ENCODE measurements at regions not wholly inside any gene's neighbourhood (a gene's known extent, or its start where the extent isn't known, plus 50 kb on each side); places are given as distances from the start of the nearest gene placed in this dataset.
"Not testable (repeated sequence)": the region's sequence is repeated elsewhere in the genome, so short reads cannot be mapped to it uniquely, and the experiment has no call there.

GRCh38 chr4:114252499-114252898 is 273.1 kb upstream of the ARSJ start:
- no peaks in the 10 kb centered on the region for H3K4me1 Mint-ChIP-seq (ENCODE audit: low read depth)
- no peaks in the 10 kb centered on the region for H3K9me3 ChIP-seq (ENCODE audit: control insufficient read depth in 1 of 2, insufficient read depth in 1 of 2, low read length in 2 of 2)
- no peak overlapping the region for H3K4me3 ChIP-seq (ENCODE audit: low read length)
- H3K27me3 ChIP-seq (ENCODE audit: control insufficient read depth in 1 of 2, insufficient read depth in 2 of 2, low read length in 2 of 2), result peaks cover 0 to 6% of the 10 kb centered on the region in 2 experiments
- H3K27me3 Mint-ChIP-seq, result peaks cover 11% of the 10 kb centered on the region
- ATAC-seq (ENCODE audit: poor library complexity) (no peak), DNase-seq (no peak)
- no peaks in the 10 kb centered on the region for H3K36me3 Mint-ChIP-seq (ENCODE audit: low read depth)
- H3K4me1 ChIP-seq (ENCODE audit: insufficient read depth, low read length), result no peaks in the 10 kb centered on the region
- H3K9me3 Mint-ChIP-seq, result peaks cover 18% of the 10 kb centered on the region
- ChIA-PET POLR2A (no interaction called here), CTCF (no interaction called here)
- no peak overlapping the region for H3K27ac ChIP-seq (ENCODE audit: low read depth in 1 of 2, low read length in 2 of 2)
- no peak overlapping the region for H3K4me3 Mint-ChIP-seq
- intact Hi-C loops (cut with DNase I, micrococcal nuclease), result no loop called here
- TF ChIP-seq CTCF (IDR thresholded peaks at IDR 0.05), result no peak
- H3K36me3 ChIP-seq (ENCODE audit: insufficient read depth, low read length), result no peaks in the 10 kb centered on the region
- H3K27ac Mint-ChIP-seq, result no peak overlapping the region

DNA sequence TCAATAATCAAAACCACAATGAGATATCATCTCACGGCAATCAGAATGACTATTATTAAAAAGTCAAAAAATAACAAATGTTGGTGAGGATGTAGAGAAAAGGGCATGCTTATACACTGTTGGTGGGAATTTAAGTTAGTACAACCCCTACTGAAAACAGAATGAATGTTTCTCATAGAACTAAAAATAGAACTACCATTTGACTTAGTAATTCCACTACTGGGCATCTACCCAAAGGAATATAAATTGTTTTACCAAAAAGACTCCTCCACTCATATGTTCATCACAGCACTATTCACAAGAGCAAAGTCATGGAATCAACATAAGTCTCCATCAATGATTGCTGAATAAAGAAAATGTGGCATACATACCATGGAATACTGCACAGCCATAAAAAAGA is 278.1 kb upstream of the ARSJ start:
- TF ChIP-seq CTCF (IDR thresholded peaks at IDR 0.05), result no peak
- intact Hi-C loops (cut with DNase I, micrococcal nuclease), result no loop called here
- no peaks in the 10 kb centered on the region for H3K36me3 Mint-ChIP-seq (ENCODE audit: low read depth)
- Histone ChIP-seq H3K4me3 (ENCODE audit: low read length) (no peak overlapping the region), H3K4me1 (ENCODE audit: insufficient read depth, low read length) (no peaks in the 10 kb centered on the region), H3K36me3 (ENCODE audit: insufficient read depth, low read length) (no peaks in the 10 kb centered on the region), H3K9me3 (ENCODE audit: control insufficient read depth in 1 of 2, insufficient read depth in 1 of 2, low read length in 2 of 2) (no peaks in the 10 kb centered on the region), H3K27me3 (ENCODE audit: control insufficient read depth in 1 of 2, insufficient read depth in 2 of 2, low read length in 2 of 2) (no peaks in the 10 kb centered on the region), H3K27ac (ENCODE audit: low read depth in 1 of 2, low read length in 2 of 2) (no peak overlapping the region)
- DNase-seq, result no peak
- ChIA-PET POLR2A (interaction anchor here (0.6 kb wide), 1 partner anchor 111 kb away, joined by 4 read pairs; no protein-coding TSS in a partner anchor), CTCF (no interaction called here)
- peaks cover 13% of the 10 kb centered on the region for H3K9me3 Mint-ChIP-seq
- no peak for ATAC-seq (ENCODE audit: poor library complexity)
- H3K27me3 Mint-ChIP-seq, result no peaks in the 10 kb centered on the region
- no peak overlapping the region for H3K27ac Mint-ChIP-seq
- no peak overlapping the region for H3K4me3 Mint-ChIP-seq
- H3K4me1 Mint-ChIP-seq (ENCODE audit: low read depth), result no peaks in the 10 kb centered on the region

- H3K36me3 ChIP-seq (ENCODE audit: insufficient read depth, low read length); H3K4me1 ChIP-seq (ENCODE audit: insufficient read depth, low read length); H3K27me3 ChIP-seq (ENCODE audit: control insufficient read depth in 1 of 2, insufficient read depth in 2 of 2, low read length in 2 of 2); H3K36me3 Mint-ChIP-seq (ENCODE audit: low read depth); H3K27ac Mint-ChIP-seq; H3K27ac ChIP-seq (ENCODE audit: low read depth in 1 of 2, low read length in 2 of 2); ATAC-seq (ENCODE audit: poor library complexity); H3K4me1 Mint-ChIP-seq (ENCODE audit: low read depth); DNase-seq; CTCF ChIA-PET; H3K4me3 Mint-ChIP-seq; H3K9me3 Mint-ChIP-seq; H3K27me3 Mint-ChIP-seq; H3K4me3 ChIP-seq (ENCODE audit: low read length); POLR2A ChIA-PET; intact Hi-C loops (cut with DNase I, micrococcal nuclease); H3K9me3 ChIP-seq (ENCODE audit: control insufficient read depth in 1 of 2, insufficient read depth in 1 of 2, low read length in 2 of 2): not testable (repeated sequence)
These were observed 283.0 kb upstream of the ARSJ start for GRCh38 chr4:114262421-114262820.

DNA sequence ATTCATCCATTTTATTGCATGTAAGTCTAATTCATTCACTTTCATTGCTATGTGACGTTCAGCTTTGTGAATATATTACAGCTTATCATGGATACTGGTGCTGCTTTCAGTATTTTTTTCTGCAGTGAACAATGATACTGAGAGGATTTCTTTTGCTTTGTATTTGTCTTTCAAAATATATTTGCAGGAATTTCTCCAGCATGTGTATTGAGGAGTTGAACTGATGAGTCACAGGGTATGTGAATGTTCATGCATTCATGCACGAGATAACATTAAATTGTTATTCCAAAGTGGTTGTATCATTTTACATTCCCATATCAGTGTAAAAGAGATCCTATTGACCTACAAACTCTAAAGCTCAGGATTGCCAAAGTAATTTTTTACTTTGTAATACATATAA is 283.8 kb upstream of the ARSJ start:
- ChIA-PET POLR2A (no interaction called here), CTCF (no interaction called here)
- Mint-ChIP-seq H3K9me3 (peaks cover 2% of the 10 kb centered on the region), H3K4me1 (ENCODE audit: low read depth) (no peaks in the 10 kb centered on the region), H3K4me3 (no peak overlapping the region), H3K27me3 (no peaks in the 10 kb centered on the region), H3K36me3 (ENCODE audit: low read depth) (no peaks in the 10 kb centered on the region), H3K27ac (no peak overlapping the region)
- no peak for TF ChIP-seq CTCF (IDR thresholded peaks at IDR 0.05)
- Histone ChIP-seq H3K9me3 (ENCODE audit: control insufficient read depth in 1 of 2, insufficient read depth in 1 of 2, low read length in 2 of 2) (no peaks in the 10 kb centered on the region), H3K4me3 (ENCODE audit: low read length) (no peak overlapping the region), H3K27ac (ENCODE audit: low read depth in 1 of 2, low read length in 2 of 2) (no peak overlapping the region), H3K36me3 (ENCODE audit: insufficient read depth, low read length) (no peaks in the 10 kb centered on the region), H3K27me3 (ENCODE audit: control insufficient read depth in 1 of 2, insufficient read depth in 2 of 2, low read length in 2 of 2) (no peaks in the 10 kb centered on the region), H3K4me1 (ENCODE audit: insufficient read depth, low read length) (no peaks in the 10 kb centered on the region)
- DNase-seq (no peak), ATAC-seq (ENCODE audit: poor library complexity) (no peak)
- intact Hi-C loops (cut with DNase I, micrococcal nuclease), result no loop called here
